CD14-positive monocyte (primary cell): ENCODE measurements at regions not wholly inside any gene's neighbourhood (a gene's known extent, or its start where the extent isn't known, plus 50 kb on each side); places are given as distances from the start of the nearest gene placed in this dataset.

Experiments
- DNase-seq, 3 donors: peaks; one replicate each; pipeline ENCODE4 v3.0.0-alpha.2; 2011 to 2022
- H2AFZ ChIP-seq: 2 replicates; pipeline ENCODE4 v1.6.0; 2012; ENCODE audit warnings: mild to moderate bottlenecking, low read depth, low read length, inconsistent platforms; ENCODE audit not compliant: insufficient read depth, poor library complexity, severe bottlenecking
- H3K27ac ChIP-seq, 2 donors: 1 replicate in 1 of 2; 2 replicates in 1 of 2; pipeline ENCODE4 v1.5.1; 2012 to 2013; ENCODE audit warnings: low read length in 2 of 2, control low read depth in 1 of 2, inconsistent platforms in 1 of 2, low read depth in 1 of 2, mild to moderate bottlenecking in 1 of 2
- H3K27me3 ChIP-seq, 2 donors: one replicate each; pipeline versions ENCODE4 v1.6.0 to v1.6.1; 2011 to 2013; ENCODE audit warnings: low read length in 2 of 2; ENCODE audit not compliant: control insufficient read depth in 2 of 2, insufficient read depth in 2 of 2
- H3K36me3 ChIP-seq, 2 donors: replicated peaks in 1 of 2; 1 replicate in 1 of 2; 2 replicates in 1 of 2; pipeline versions ENCODE4 v1.5.1 to v1.6.1; 2012 to 2013; ENCODE audit warnings: low read length in 2 of 2, control low read depth in 1 of 2, inconsistent platforms in 1 of 2, mild to moderate bottlenecking in 1 of 2; ENCODE audit not compliant: insufficient read depth in 2 of 2, control insufficient read depth in 1 of 2
- H3K4me1 ChIP-seq, 2 donors: 1 replicate in 1 of 2; 2 replicates in 1 of 2; pipeline versions ENCODE4 v1.5.1 to v1.6.1; 2012 to 2013; ENCODE audit warnings: low read length in 2 of 2, control low read depth in 1 of 2, inconsistent platforms in 1 of 2, mild to moderate bottlenecking in 1 of 2, moderate library complexity in 1 of 2; ENCODE audit not compliant: insufficient read depth in 2 of 2, control insufficient read depth in 1 of 2
- H3K4me2 ChIP-seq: replicated peaks from 2 replicates; pipeline ENCODE3; 2012; ENCODE audit warnings: low read length, moderate library complexity, mild to moderate bottlenecking; ENCODE audit not compliant: poor library complexity, severe bottlenecking; ENCODE audit errors: extremely low read depth
- H3K4me3 ChIP-seq, 3 experiments: fragments of 200-600 bp in 1 of 3; sonication (generic) in 1 of 3; replicated peaks in 1 of 3; 1 replicate in 2 of 3; 2 replicates in 1 of 3; pipeline ENCODE4 v1.5.1; 2011 to 2013; ENCODE audit warnings: low read length in 3 of 3, mild to moderate bottlenecking in 3 of 3, control low read depth in 2 of 3, low read depth in 2 of 3, inconsistent platforms in 1 of 3, moderate library complexity in 1 of 3
- H3K79me2 ChIP-seq: 2 replicates; pipeline ENCODE4 v1.6.0; 2012; ENCODE audit warnings: mild to moderate bottlenecking, control low read depth, inconsistent platforms, low read length, moderate library complexity; ENCODE audit not compliant: insufficient read depth
- H3K9ac ChIP-seq: 2 replicates; pipeline ENCODE4 v1.6.0; 2017; ENCODE audit warnings: low read length, mild to moderate bottlenecking; ENCODE audit not compliant: insufficient read depth, poor library complexity, severe bottlenecking
- H3K9me3 ChIP-seq, 2 donors: replicated peaks in 1 of 2; 1 replicate in 1 of 2; 2 replicates in 1 of 2; pipeline versions ENCODE4 v1.5.1 to v1.6.1; 2012 to 2013; ENCODE audit warnings: low read length in 2 of 2, control low read depth in 1 of 2; ENCODE audit not compliant: control insufficient read depth in 1 of 2, insufficient read depth in 1 of 2
- H4K20me1 ChIP-seq: 2 replicates; pipeline ENCODE4 v1.6.0; 2012; ENCODE audit warnings: mild to moderate bottlenecking, low read length, control low read depth, moderate library complexity; ENCODE audit not compliant: insufficient read depth
- H3K27ac Mint-ChIP-seq, 7 donors: one replicate each; pipeline ENCODE4 v1.8.0; 2020; ENCODE audit warnings: mild to moderate bottlenecking in 7 of 7, mixed read lengths in 7 of 7, moderate library complexity in 6 of 7, inconsistent platforms in 2 of 7
- H3K27me3 Mint-ChIP-seq, 3 donors: one replicate each; pipeline ENCODE4 v1.8.0; 2021 to 2022; ENCODE audit warnings: low read depth in 3 of 3, mild to moderate bottlenecking in 3 of 3, mixed read lengths in 3 of 3, moderate library complexity in 3 of 3, inconsistent platforms in 1 of 3
- H3K36me3 Mint-ChIP-seq, 2 donors: one replicate each; pipeline ENCODE4 v1.8.0; 2020; ENCODE audit warnings: mixed read lengths in 2 of 2, inconsistent platforms in 1 of 2, mild to moderate bottlenecking in 1 of 2
- H3K4me1 Mint-ChIP-seq: one replicate; pipeline ENCODE4 v1.8.0; 2020; ENCODE audit warnings: mild to moderate bottlenecking, mixed read lengths
- H3K4me3 Mint-ChIP-seq, 2 donors: one replicate each; pipeline ENCODE4 v1.8.0; 2020; ENCODE audit warnings: mild to moderate bottlenecking in 2 of 2, mixed read lengths in 2 of 2, moderate library complexity in 1 of 2
- H3K9me3 Mint-ChIP-seq, 7 donors: one replicate each; pipeline ENCODE4 v1.8.0; 2020 to 2022; ENCODE audit warnings: mixed read lengths in 7 of 7, mild to moderate bottlenecking in 6 of 7, moderate library complexity in 6 of 7, inconsistent platforms in 2 of 7
- WGBS: methylation state at CpG from one replicate; pipeline ENCODE4 v1.1.5; 2013; ENCODE audit warnings: missing lambda C conversion rate; ENCODE audit not compliant: insufficient coverage; 5-methylcytosine and 5-hydroxymethylcytosine counted together
- intact Hi-C, 2 donors: fragments of 100-400 bp; cut with micrococcal nuclease; formaldehyde crosslinking; loops; one replicate each; pipeline versions ENCODE4 v1.15.0 to v1.15.1; 2023
- TF ChIP-seq, protein P1 (sequence below): fragments of 200-600 bp; IDR thresholded peaks from one replicate; pipeline ENCODE4 v1.8.0; 2022; ENCODE audit warnings: antibody characterized with exemption, mild to moderate bottlenecking

DNA sequence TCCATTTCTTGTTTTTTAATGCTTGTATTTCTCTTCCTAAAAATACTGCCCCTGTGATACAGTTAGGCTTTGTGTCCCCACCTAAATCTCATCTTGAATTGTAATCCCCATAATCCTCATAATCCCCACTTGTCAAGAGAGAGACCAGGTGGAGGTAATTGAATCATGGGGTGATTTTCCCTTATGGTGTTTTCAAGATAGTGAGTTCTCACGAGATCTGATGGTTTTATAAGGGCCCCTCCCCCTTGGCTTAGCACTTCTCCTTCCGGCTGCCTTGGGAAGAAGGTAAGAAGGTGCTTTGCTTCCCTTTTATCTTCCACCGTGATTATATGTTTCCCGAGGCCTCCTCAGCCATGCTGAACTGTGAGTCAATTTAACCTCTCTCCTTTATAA lies 227.4 kb downstream of the MAN2A1 start:
- TF ChIP-seq, protein P1, sequence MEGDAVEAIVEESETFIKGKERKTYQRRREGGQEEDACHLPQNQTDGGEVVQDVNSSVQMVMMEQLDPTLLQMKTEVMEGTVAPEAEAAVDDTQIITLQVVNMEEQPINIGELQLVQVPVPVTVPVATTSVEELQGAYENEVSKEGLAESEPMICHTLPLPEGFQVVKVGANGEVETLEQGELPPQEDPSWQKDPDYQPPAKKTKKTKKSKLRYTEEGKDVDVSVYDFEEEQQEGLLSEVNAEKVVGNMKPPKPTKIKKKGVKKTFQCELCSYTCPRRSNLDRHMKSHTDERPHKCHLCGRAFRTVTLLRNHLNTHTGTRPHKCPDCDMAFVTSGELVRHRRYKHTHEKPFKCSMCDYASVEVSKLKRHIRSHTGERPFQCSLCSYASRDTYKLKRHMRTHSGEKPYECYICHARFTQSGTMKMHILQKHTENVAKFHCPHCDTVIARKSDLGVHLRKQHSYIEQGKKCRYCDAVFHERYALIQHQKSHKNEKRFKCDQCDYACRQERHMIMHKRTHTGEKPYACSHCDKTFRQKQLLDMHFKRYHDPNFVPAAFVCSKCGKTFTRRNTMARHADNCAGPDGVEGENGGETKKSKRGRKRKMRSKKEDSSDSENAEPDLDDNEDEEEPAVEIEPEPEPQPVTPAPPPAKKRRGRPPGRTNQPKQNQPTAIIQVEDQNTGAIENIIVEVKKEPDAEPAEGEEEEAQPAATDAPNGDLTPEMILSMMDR, result no peak
- Histone ChIP-seq H3K9me3 (no peaks in the 10 kb centered on the region), H3K27ac (no peak overlapping the region), H2AFZ (no peak overlapping the region), H3K4me3 (no peak overlapping the region), H3K4me2 (no peak overlapping the region), H3K36me3 (no peaks in the 10 kb centered on the region), H3K4me1 (no peaks in the 10 kb centered on the region), H3K27me3 (no peaks in the 10 kb centered on the region), H3K79me2 (no peaks in the 10 kb centered on the region), H3K9ac (no peak overlapping the region), H4K20me1 (no peaks in the 10 kb centered on the region)
- Mint-ChIP-seq H3K9me3 (peaks cover 0 to 12% (median 6%) of the 10 kb centered on the region in 7 donors), H3K27ac (no peak overlapping the region), H3K36me3 (no peaks in the 10 kb centered on the region), H3K27me3 (peaks cover 0 to 5% (median 0%) of the 10 kb centered on the region in 3 donors), H3K4me3 (no peak overlapping the region), H3K4me1 (no peaks in the 10 kb centered on the region)
- intact Hi-C loops, result no loop called here
- WGBS, result no CpG with 5 or more reads among the region's 4 CpGs
- DNase-seq, result no peak

DNA sequence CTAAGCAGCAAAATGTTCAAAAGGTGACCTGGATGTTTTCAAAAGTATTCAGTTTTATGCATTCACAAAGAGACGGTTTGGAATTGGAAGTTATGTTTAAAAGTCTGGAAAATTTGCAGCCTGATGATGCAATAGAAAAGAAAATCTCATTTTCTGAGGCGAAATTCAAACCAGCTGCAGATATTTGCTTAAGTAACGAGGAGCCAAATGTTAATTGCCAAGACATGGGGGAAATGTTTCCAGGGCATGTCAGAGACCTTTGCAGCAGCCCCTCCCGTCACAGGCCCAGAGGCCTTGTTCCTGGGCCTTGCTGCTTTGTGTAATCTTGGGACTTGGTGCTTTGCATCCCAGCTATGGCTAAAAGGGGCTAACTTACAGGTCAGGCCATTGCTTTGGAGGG lies 228.2 kb downstream of the MAN2A1 start:
- TF ChIP-seq, protein P1, result no peak
- H3K79me2 ChIP-seq, result no peaks in the 10 kb centered on the region
- H3K9ac ChIP-seq, result no peak overlapping the region
- Mint-ChIP-seq H3K4me3 (no peak overlapping the region), H3K27ac (no peak overlapping the region), H3K4me1 (no peaks in the 10 kb centered on the region), H3K9me3 (peaks cover 0 to 12% (median 6%) of the 10 kb centered on the region in 7 donors), H3K36me3 (no peaks in the 10 kb centered on the region), H3K27me3 (peaks cover 0 to 5% (median 0%) of the 10 kb centered on the region in 3 donors)
- intact Hi-C loops, result no loop called here
- H2AFZ ChIP-seq, result no peak overlapping the region
- H3K27ac ChIP-seq, result no peak overlapping the region
- H4K20me1 ChIP-seq, result no peaks in the 10 kb centered on the region
- H3K4me3 ChIP-seq, result no peak overlapping the region
- H3K27me3 ChIP-seq, result no peaks in the 10 kb centered on the region
- no peak for DNase-seq
- no peak overlapping the region for H3K4me2 ChIP-seq
- no peaks in the 10 kb centered on the region for H3K9me3 ChIP-seq
- whole genome bisulfite sequencing, result 93% methylated on average over 4 of the region's 4 CpGs
- H3K36me3 ChIP-seq, result no peaks in the 10 kb centered on the region
- H3K4me1 ChIP-seq, result no peaks in the 10 kb centered on the region
